ES-I3 (cell line): ENCODE measurements at regions not wholly inside any gene's neighbourhood (a gene's known extent, or its start where the extent isn't known, plus 50 kb on each side); places are given as distances from the start of the nearest gene placed in this dataset.

Experiments used
- H3K36me3 ChIP-seq: 2 replicates; pipeline ENCODE4 v1.6.1; 2013; ENCODE audit warnings: mild to moderate bottlenecking, low read length, control low read depth, moderate library complexity; ENCODE audit not compliant: insufficient read depth
- H3K4me1 ChIP-seq: 2 replicates; pipeline ENCODE4 v1.6.1; 2013; ENCODE audit warnings: mild to moderate bottlenecking, control low read depth, low read length; ENCODE audit not compliant: insufficient read depth
- H3K9ac ChIP-seq: 2 replicates; pipeline ENCODE4 v1.6.1; 2013; ENCODE audit warnings: low read depth, mild to moderate bottlenecking, low read length, moderate library complexity
- H3K9me3 ChIP-seq: 2 replicates; pipeline ENCODE4 v1.6.1; 2013; ENCODE audit warnings: mild to moderate bottlenecking, low read length, moderate library complexity; ENCODE audit not compliant: control insufficient read depth, insufficient read depth

GRCh38 chr2:236402033-236402790 lies 138.0 kb upstream of the ASB18 start:
- Histone ChIP-seq H3K9ac (no peak overlapping the region), H3K36me3 (no peaks in the 10 kb centered on the region), H3K9me3 (no peaks in the 10 kb centered on the region), H3K4me1 (peaks cover 8% of the 10 kb centered on the region; the same call in 1 of the 2 replicates)

GRCh38 chr2:236403125-236403524 lies 138.9 kb upstream of the ASB18 start:
- no peaks in the 10 kb centered on the region for H3K9me3 ChIP-seq
- H3K9ac ChIP-seq: no peak overlapping the region
- H3K4me1 ChIP-seq: peaks cover 8% of the 10 kb centered on the region; the same call in 1 of the 2 replicates
- no peaks in the 10 kb centered on the region for H3K36me3 ChIP-seq

GRCh38 chr2:236403811-236404210 lies 139.6 kb upstream of the ASB18 start:
- H3K9ac ChIP-seq: no peak overlapping the region
- peaks cover 8% of the 10 kb centered on the region; the same call in 1 of the 2 replicates for H3K4me1 ChIP-seq
- H3K9me3 ChIP-seq: no peaks in the 10 kb centered on the region
- no peaks in the 10 kb centered on the region for H3K36me3 ChIP-seq

GRCh38 chr2:236404346-236404745 lies 140.1 kb upstream of the ASB18 start:
- Histone ChIP-seq H3K9me3 (no peaks in the 10 kb centered on the region), H3K36me3 (no peaks in the 10 kb centered on the region), H3K4me1 (peaks cover 8% of the 10 kb centered on the region; the same call in 1 of the 2 replicates), H3K9ac (no peak overlapping the region)

GRCh38 chr2:236405357-236405756 lies 141.2 kb upstream of the ASB18 start:
- Histone ChIP-seq H3K9me3 (no peaks in the 10 kb centered on the region), H3K36me3 (no peaks in the 10 kb centered on the region), H3K4me1 (peaks cover 8% of the 10 kb centered on the region; the same call in 1 of the 2 replicates), H3K9ac (no peak overlapping the region)

GRCh38 chr2:236408090-236408489 lies 143.9 kb upstream of the ASB18 start:
- no peaks in the 10 kb centered on the region for H3K4me1 ChIP-seq
- H3K9ac ChIP-seq: no peak overlapping the region
- H3K9me3 ChIP-seq: no peaks in the 10 kb centered on the region
- H3K36me3 ChIP-seq: no peaks in the 10 kb centered on the region

- no peaks in the 10 kb centered on the region for H3K36me3 ChIP-seq
- H3K9ac ChIP-seq: no peak overlapping the region
- no peaks in the 10 kb centered on the region for H3K9me3 ChIP-seq
- no peaks in the 10 kb centered on the region for H3K4me1 ChIP-seq
These were observed 144.6 kb upstream of the ASB18 start for GRCh38 chr2:236408786-236409185.

- H3K9me3 ChIP-seq: no peaks in the 10 kb centered on the region
- no peaks in the 10 kb centered on the region for H3K36me3 ChIP-seq
- no peak overlapping the region for H3K9ac ChIP-seq
- H3K4me1 ChIP-seq: no peaks in the 10 kb centered on the region
These were observed 151.7 kb upstream of the ASB18 start for GRCh38 chr2:236415684-236416444.

GRCh38 chr2:236417150-236417549 lies 152.5 kb upstream of the ACKR3 start:
- no peaks in the 10 kb centered on the region for H3K4me1 ChIP-seq
- H3K9ac ChIP-seq: no peak overlapping the region
- no peaks in the 10 kb centered on the region for H3K36me3 ChIP-seq

GRCh38 chr2:236430584-236430983 lies 139.0 kb upstream of the ACKR3 start:
- Histone ChIP-seq H3K36me3 (no peaks in the 10 kb centered on the region), H3K4me1 (peaks cover 4% of the 10 kb centered on the region; the same call in 1 of the 2 replicates)

More at GRCh38 chr2:236417150-236417549, 152.5 kb upstream of the ACKR3 start:
- no peaks in the 10 kb centered on the region for H3K9me3 ChIP-seq

GRCh38 chr2:236434593-236434992 lies 135.0 kb upstream of the ACKR3 start:
- H3K4me1 ChIP-seq: peaks cover 4% of the 10 kb centered on the region; the same call in 1 of the 2 replicates
- no peak overlapping the region for H3K9ac ChIP-seq
- H3K36me3 ChIP-seq: no peaks in the 10 kb centered on the region
- H3K9me3 ChIP-seq: no peaks in the 10 kb centered on the region

More at GRCh38 chr2:236430584-236430983, 139.0 kb upstream of the ACKR3 start:
- Histone ChIP-seq H3K9ac (no peak overlapping the region), H3K9me3 (no peaks in the 10 kb centered on the region)

GRCh38 chr2:236440110-236440881 lies 129.3 kb upstream of the ACKR3 start:
- H3K9me3 ChIP-seq: peaks cover 3% of the 10 kb centered on the region; the same call in 1 of the 2 replicates
- no peak overlapping the region for H3K9ac ChIP-seq
- H3K36me3 ChIP-seq: no peaks in the 10 kb centered on the region
- H3K4me1 ChIP-seq: no peaks in the 10 kb centered on the region

GRCh38 chr2:236444187-236444586 lies 125.4 kb upstream of the ACKR3 start:
- Histone ChIP-seq H3K9me3 (peaks cover 3% of the 10 kb centered on the region; the same call in 1 of the 2 replicates), H3K36me3 (no peaks in the 10 kb centered on the region), H3K4me1 (no peaks in the 10 kb centered on the region), H3K9ac (no peak overlapping the region)

- peaks cover 3% of the 10 kb centered on the region; the same call in 1 of the 2 replicates for H3K9me3 ChIP-seq
- no peaks in the 10 kb centered on the region for H3K36me3 ChIP-seq
- H3K4me1 ChIP-seq: no peaks in the 10 kb centered on the region
- H3K9ac ChIP-seq: no peak overlapping the region
These were observed 123.9 kb upstream of the ACKR3 start for GRCh38 chr2:236445678-236446077.
